LNCaP clone FGC (cell line): ENCODE measurements at regions not wholly inside any gene's neighbourhood (a gene's known extent, or its start where the extent isn't known, plus 50 kb on each side); places are given as distances from the start of the nearest gene placed in this dataset.
"Not testable (repeated sequence)": the region's sequence is repeated elsewhere in the genome, so short reads cannot be mapped to it uniquely, and the experiment has no call there.

ENCODE experiments used
- DNase-seq: peaks from one replicate; pipeline ENCODE4 v3.0.0-alpha.2; 2011; ENCODE audit warnings: low read depth
- H3K4me3 ChIP-seq: 2 replicates; pipeline ENCODE4 v1.5.1; 2011; ENCODE audit warnings: mild to moderate bottlenecking, low read depth, low read length, control low read depth
- CTCF ChIP-seq: IDR thresholded peaks from 2 replicates; pipeline ENCODE4 v1.5.1; 2012; ENCODE audit warnings: mild to moderate bottlenecking; ENCODE audit not compliant: control insufficient read depth, insufficient read depth; ENCODE audit errors: extremely low read depth

- TF ChIP-seq CTCF = no peak
- no peak for DNase-seq
- H3K4me3 ChIP-seq = no peak overlapping the region
These were observed 53.8 kb downstream of the ADRB2 start for GRCh38 chr5:148880197-148880596.

- TF ChIP-seq CTCF = no peak
- no peak for DNase-seq
- H3K4me3 ChIP-seq = no peak overlapping the region
These were observed 54.3 kb downstream of the ADRB2 start for GRCh38 chr5:148880696-148881095.

- TF ChIP-seq CTCF = no peak
- H3K4me3 ChIP-seq = no peak overlapping the region
- no peak for DNase-seq
These were observed 55.9 kb downstream of the ADRB2 start for GRCh38 chr5:148882332-148882731.

GRCh38 chr5:148884339-148885020, 58.1 kb downstream of the ADRB2 start:
- H3K4me3 ChIP-seq = no peak overlapping the region
- TF ChIP-seq CTCF = no peak
- DNase-seq = no peak

GRCh38 chr5:148887123-148887881, 60.9 kb downstream of the ADRB2 start:
- DNase-seq = no peak
- TF ChIP-seq CTCF = no peak
- no peak overlapping the region for H3K4me3 ChIP-seq

- H3K4me3 ChIP-seq = not testable (repeated sequence)
These were observed 63.5 kb downstream of the ADRB2 start for GRCh38 chr5:148889936-148890335.

GRCh38 chr5:148895441-148895840, 69.0 kb downstream of the ADRB2 start:
- not testable (repeated sequence) for H3K4me3 ChIP-seq, DNase-seq

More at GRCh38 chr5:148889936-148890335, 63.5 kb downstream of the ADRB2 start:
- DNase-seq = not testable (repeated sequence)

- TF ChIP-seq CTCF = no peak
- H3K4me3 ChIP-seq = no peak overlapping the region
- no peak for DNase-seq
These were observed 71.4 kb downstream of the ADRB2 start for GRCh38 chr5:148897842-148898241.
